Osteoblast (primary cell): ENCODE measurements at regions not wholly inside any gene's neighbourhood (a gene's known extent, or its start where the extent isn't known, plus 50 kb on each side); places are given as distances from the start of the nearest gene placed in this dataset.

Experiments
- DNase-seq: peaks from one replicate; pipeline ENCODE4 v3.0.0; 2011; ENCODE audit warnings: low spot score, mixed read lengths; ENCODE audit not compliant: insufficient read length; ENCODE audit errors: missing footprints
- H2AFZ ChIP-seq: 2 replicates; pipeline ENCODE4 v1.6.0; 2011; ENCODE audit warnings: mild to moderate bottlenecking, low read length
- H3K27ac ChIP-seq: 2 replicates; pipeline ENCODE4 v1.5.1; 2011; ENCODE audit warnings: mild to moderate bottlenecking, low read depth, low read length, moderate library complexity
- H3K27me3 ChIP-seq: 2 replicates; pipeline ENCODE4 v1.6.0; 2012; ENCODE audit warnings: mild to moderate bottlenecking, control low read depth, inconsistent platforms, low read length, moderate library complexity; ENCODE audit not compliant: insufficient read depth
- H3K36me3 ChIP-seq: 2 replicates; pipeline ENCODE4 v1.5.1; 2011; ENCODE audit warnings: mild to moderate bottlenecking, low read length, control low read depth, moderate library complexity; ENCODE audit not compliant: insufficient read depth
- H3K4me1 ChIP-seq: 2 replicates; pipeline ENCODE4 v1.5.1; 2011; ENCODE audit warnings: mild to moderate bottlenecking, low read length, control low read depth, moderate library complexity; ENCODE audit not compliant: insufficient read depth
- H3K4me2 ChIP-seq: 2 replicates; pipeline ENCODE4 v1.6.0; 2011; ENCODE audit warnings: mild to moderate bottlenecking, low read length; ENCODE audit not compliant: insufficient read depth
- H3K4me3 ChIP-seq: fragments of 200-600 bp; sonication (generic); 3 replicates; pipeline ENCODE4 v1.5.1; 2012; ENCODE audit warnings: mild to moderate bottlenecking, low read length, inconsistent platforms; ENCODE audit not compliant: insufficient read depth
- H3K79me2 ChIP-seq: 2 replicates; pipeline ENCODE4 v1.6.0; 2012; ENCODE audit warnings: mild to moderate bottlenecking, low read length, control low read depth, inconsistent platforms; ENCODE audit not compliant: insufficient read depth
- H3K9me3 ChIP-seq: 2 replicates; pipeline ENCODE4 v1.5.1; 2011; ENCODE audit warnings: low read depth, low read length, control low read depth
- H4K20me1 ChIP-seq: 2 replicates; pipeline ENCODE4 v1.6.0; 2012; ENCODE audit warnings: mild to moderate bottlenecking, low read length, control low read depth; ENCODE audit not compliant: insufficient read depth
- TF ChIP-seq, protein P1 (sequence below): IDR thresholded peaks from 2 replicates; pipeline ENCODE4 v1.5.1; 2011; ENCODE audit warnings: mild to moderate bottlenecking, low read depth, low read length, moderate library complexity; ENCODE audit errors: extremely low read depth

DNA sequence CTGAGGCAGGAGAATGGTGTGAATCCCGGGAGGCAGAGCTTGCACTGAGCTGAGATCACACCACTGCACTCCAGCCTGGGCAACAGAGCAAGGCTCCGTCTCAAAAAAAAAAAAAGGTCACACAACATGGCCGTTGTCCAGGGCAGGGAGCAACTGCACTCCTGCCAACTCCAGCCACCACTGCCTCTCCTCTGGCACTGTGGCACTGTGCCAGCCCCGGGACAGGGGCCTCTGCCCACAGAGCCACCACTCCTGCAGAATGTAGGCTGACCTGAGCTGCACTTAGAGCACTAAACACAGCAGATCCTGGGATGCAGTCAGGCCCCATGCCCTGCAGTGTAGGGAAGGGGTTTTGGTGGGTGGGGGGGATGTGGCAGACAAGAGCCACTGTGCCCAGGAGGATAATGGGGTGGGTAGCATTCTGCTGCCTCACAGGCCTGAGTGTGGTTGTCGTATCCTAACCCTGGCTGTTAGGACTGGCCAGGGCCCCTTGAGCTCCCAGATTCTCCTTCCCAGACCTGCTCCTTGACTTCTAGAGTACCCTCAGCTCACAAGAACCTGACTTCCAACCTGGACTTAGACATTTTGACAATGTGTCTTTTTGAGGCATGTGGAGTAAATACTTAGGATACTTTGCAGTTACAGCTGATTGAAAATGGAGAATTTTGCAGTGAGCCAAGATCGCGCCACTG lies 69.4 kb upstream of the SH3RF3 start:
- Histone ChIP-seq H3K4me2 (no peak overlapping the region), H4K20me1 (no peaks in the 10 kb centered on the region), H3K79me2 (no peaks in the 10 kb centered on the region), H3K36me3 (no peaks in the 10 kb centered on the region), H3K4me3 (no peak overlapping the region), H3K27me3 (peaks cover 61% of the 10 kb centered on the region), H3K27ac (no peak overlapping the region), H3K9me3 (no peaks in the 10 kb centered on the region), H3K4me1 (no peaks in the 10 kb centered on the region), H2AFZ (no peak overlapping the region)
- TF ChIP-seq, protein P1, sequence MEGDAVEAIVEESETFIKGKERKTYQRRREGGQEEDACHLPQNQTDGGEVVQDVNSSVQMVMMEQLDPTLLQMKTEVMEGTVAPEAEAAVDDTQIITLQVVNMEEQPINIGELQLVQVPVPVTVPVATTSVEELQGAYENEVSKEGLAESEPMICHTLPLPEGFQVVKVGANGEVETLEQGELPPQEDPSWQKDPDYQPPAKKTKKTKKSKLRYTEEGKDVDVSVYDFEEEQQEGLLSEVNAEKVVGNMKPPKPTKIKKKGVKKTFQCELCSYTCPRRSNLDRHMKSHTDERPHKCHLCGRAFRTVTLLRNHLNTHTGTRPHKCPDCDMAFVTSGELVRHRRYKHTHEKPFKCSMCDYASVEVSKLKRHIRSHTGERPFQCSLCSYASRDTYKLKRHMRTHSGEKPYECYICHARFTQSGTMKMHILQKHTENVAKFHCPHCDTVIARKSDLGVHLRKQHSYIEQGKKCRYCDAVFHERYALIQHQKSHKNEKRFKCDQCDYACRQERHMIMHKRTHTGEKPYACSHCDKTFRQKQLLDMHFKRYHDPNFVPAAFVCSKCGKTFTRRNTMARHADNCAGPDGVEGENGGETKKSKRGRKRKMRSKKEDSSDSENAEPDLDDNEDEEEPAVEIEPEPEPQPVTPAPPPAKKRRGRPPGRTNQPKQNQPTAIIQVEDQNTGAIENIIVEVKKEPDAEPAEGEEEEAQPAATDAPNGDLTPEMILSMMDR = no peak
- no peak for DNase-seq

DNA sequence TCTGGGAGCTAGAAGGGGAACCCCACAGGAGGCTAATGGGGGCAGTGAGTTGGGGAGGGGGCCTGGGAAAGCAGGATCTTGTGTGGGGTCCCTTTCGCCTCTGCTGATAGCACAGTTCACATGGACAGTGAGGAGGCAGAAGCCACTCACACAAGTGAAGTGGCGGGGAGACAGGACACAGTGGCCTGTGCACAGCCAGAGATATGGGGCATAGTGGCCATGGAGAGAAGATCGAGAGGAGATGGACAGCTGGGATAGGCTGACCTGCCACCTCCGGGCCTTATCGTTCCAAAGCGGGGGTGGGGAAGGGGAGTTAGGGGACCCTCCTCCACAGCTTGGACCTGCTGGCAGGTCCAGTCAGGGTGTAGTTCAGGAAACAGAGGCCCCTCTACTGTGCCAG lies 69.8 kb upstream of the EDAR start:
- Histone ChIP-seq H4K20me1 (no peaks in the 10 kb centered on the region), H3K4me2 (no peak overlapping the region), H3K4me1 (no peaks in the 10 kb centered on the region), H3K4me3 (no peak overlapping the region), H2AFZ (no peak overlapping the region), H3K36me3 (no peaks in the 10 kb centered on the region), H3K9me3 (no peaks in the 10 kb centered on the region), H3K27ac (no peak overlapping the region), H3K79me2 (no peaks in the 10 kb centered on the region), H3K27me3 (peaks cover 58% of the 10 kb centered on the region)
- DNase-seq = no peak
- TF ChIP-seq, protein P1 = no peak

DNA sequence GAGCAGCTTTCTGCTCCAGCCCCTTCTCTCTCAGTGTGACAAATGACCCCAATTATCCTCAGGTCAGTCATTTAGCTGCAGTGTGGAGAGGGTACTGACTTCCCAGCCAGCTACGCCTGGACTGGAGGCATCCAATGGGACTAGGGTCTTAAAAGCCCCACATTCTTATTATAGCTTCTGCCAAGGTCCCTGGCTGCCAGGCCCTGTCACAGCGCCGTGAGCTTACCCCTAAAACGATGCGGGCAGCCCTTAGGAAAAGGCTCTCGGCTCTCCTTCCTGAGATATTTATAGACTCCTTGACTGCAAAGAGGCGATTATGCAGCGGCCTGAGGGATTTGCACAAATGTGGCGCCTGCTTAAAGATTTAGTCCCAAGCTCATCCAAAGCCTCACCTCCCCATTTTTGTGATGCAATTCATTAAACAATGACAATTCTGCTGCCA lies 69.2 kb upstream of the EDAR start:
- Histone ChIP-seq H3K36me3 (no peaks in the 10 kb centered on the region), H3K4me2 (no peak overlapping the region), H3K27ac (no peak overlapping the region), H2AFZ (no peak overlapping the region), H3K27me3 (peaks cover 57% of the 10 kb centered on the region), H3K4me3 (no peak overlapping the region), H4K20me1 (no peaks in the 10 kb centered on the region), H3K4me1 (no peaks in the 10 kb centered on the region), H3K79me2 (no peaks in the 10 kb centered on the region), H3K9me3 (no peaks in the 10 kb centered on the region)
- TF ChIP-seq, protein P1 = no peak
- DNase-seq = no peak

DNA sequence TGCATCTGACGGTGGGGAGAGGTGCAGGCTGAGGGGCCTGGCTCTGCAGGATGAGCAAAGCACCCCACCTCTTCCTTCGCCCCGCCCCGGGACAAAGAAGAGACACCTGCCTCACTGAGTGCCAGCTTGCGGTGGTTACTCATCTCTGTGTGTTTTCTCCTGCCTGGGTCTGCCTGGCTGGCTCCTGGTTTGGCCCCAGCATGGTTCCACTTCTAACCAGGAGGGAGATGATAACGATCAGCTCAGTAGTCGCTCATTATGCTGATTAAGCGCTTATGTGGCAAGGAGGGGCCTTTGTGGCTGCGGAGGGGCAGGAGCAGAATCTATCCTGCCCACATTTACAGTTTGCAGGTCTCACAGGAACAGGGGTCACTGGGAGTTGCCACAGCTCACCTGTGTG lies 68.7 kb upstream of the EDAR start:
- H3K27me3 ChIP-seq = peaks cover 60% of the 10 kb centered on the region
- no peak overlapping the region for H2AFZ ChIP-seq
- H3K4me1 ChIP-seq = no peaks in the 10 kb centered on the region
- no peaks in the 10 kb centered on the region for H3K79me2 ChIP-seq
- TF ChIP-seq, protein P1 = no peak
- no peaks in the 10 kb centered on the region for H4K20me1 ChIP-seq
- no peak overlapping the region for H3K4me2 ChIP-seq
- H3K36me3 ChIP-seq = no peaks in the 10 kb centered on the region
- no peak overlapping the region for H3K4me3 ChIP-seq
- no peak overlapping the region for H3K27ac ChIP-seq
- no peaks in the 10 kb centered on the region for H3K9me3 ChIP-seq
- DNase-seq = no peak
